IMR-90 (cell line): ENCODE measurements at regions not wholly inside any gene's neighbourhood (a gene's known extent, or its start where the extent isn't known, plus 50 kb on each side); places are given as distances from the start of the nearest gene placed in this dataset.
A peak's percentile ranks its signal among the peaks of the same experiment; 100 is the strongest.

Experiments used
- ATAC-seq: fragments of 200-7000 bp; cut with Tn5 transposase; 2 replicates; pipeline ENCODE4 v1.9.1; 2020; ENCODE audit warnings: low read depth, mild to moderate bottlenecking, moderate library complexity
- BruUV-seq: library from RNA; stranded (reverse); fragments of 400-500 nt; replicated peaks from 2 replicates; lab custom pipeline; 2021; lab: Mats Ljungman, UMichigan
- CTCF ChIA-PET: fragments of 300-600 bp; formaldehyde crosslinking; extraction: SDS; loops from one replicate; lab custom pipeline; 2021; ENCODE audit warnings: antibody characterized with exemption; lab: Yijun Ruan, JAX
- POLR2A ChIA-PET: fragments of 300-600 bp; sonication (Branson Sonifier 250); formaldehyde crosslinking; loops from one replicate; lab custom pipeline; 2022; ENCODE audit warnings: antibody characterized with exemption; ENCODE audit not compliant: unreplicated experiment; lab: Charles Lee
- DNase-seq: peaks from one replicate; pipeline ENCODE4 v3.0.0; 2013
- H2AFZ ChIP-seq: replicated peaks from 2 replicates; pipeline ENCODE3; 2013; ENCODE audit warnings: low read length, mild to moderate bottlenecking; ENCODE audit not compliant: poor library complexity
- H2AK5ac ChIP-seq: 2 replicates; pipeline ENCODE4 v1.6.1; 2013; ENCODE audit warnings: low read depth, low read length, inconsistent platforms
- H2AK9ac ChIP-seq: replicated peaks from 2 replicates; pipeline ENCODE3; 2013; ENCODE audit warnings: mild to moderate bottlenecking, low read depth, low read length, moderate library complexity; ENCODE audit not compliant: poor library complexity
- H2BK120ac ChIP-seq: 2 replicates; pipeline ENCODE4 v1.6.1; 2013; ENCODE audit warnings: low read depth, low read length, inconsistent platforms
- H2BK15ac ChIP-seq: 3 replicates; pipeline ENCODE4 v1.6.1; 2013; ENCODE audit warnings: low read depth, low read length, inconsistent platforms
- H2BK20ac ChIP-seq: 2 replicates; pipeline ENCODE4 v1.6.1; 2013; ENCODE audit warnings: low read depth, mild to moderate bottlenecking, inconsistent platforms, low read length, moderate library complexity
- H2BK5ac ChIP-seq: 2 replicates; pipeline ENCODE4 v1.6.1; 2013; ENCODE audit warnings: mild to moderate bottlenecking, low read depth, low read length, inconsistent platforms; ENCODE audit not compliant: poor library complexity, severe bottlenecking
- H3K14ac ChIP-seq: replicated peaks from 2 replicates; pipeline ENCODE4 v1.6.1; 2013; ENCODE audit warnings: low read depth, low read length, inconsistent platforms
- H3K18ac ChIP-seq: 2 replicates; pipeline ENCODE4 v1.6.1; 2013; ENCODE audit warnings: low read depth, low read length, control low read depth
- H3K23ac ChIP-seq: 2 replicates; pipeline ENCODE4 v1.6.1; 2013; ENCODE audit warnings: low read depth, low read length, inconsistent platforms
- H3K27ac ChIP-seq: 2 replicates; pipeline ENCODE4 v1.5.1; 2013; ENCODE audit warnings: mild to moderate bottlenecking, control low read depth, low read length; ENCODE audit not compliant: insufficient read depth
- H3K27me3 ChIP-seq: 2 replicates; pipeline ENCODE4 v1.6.1; 2013; ENCODE audit warnings: low read length; ENCODE audit not compliant: control insufficient read depth, insufficient read depth
- H3K36me3 ChIP-seq: 2 replicates; pipeline ENCODE4 v1.6.1; 2013; ENCODE audit warnings: low read length, mixed read lengths; ENCODE audit not compliant: control insufficient read depth, insufficient read depth
- H3K4ac ChIP-seq: 2 replicates; pipeline ENCODE4 v1.6.1; 2013; ENCODE audit warnings: low read depth, low read length, inconsistent platforms
- H3K4me1 ChIP-seq: 2 replicates; pipeline ENCODE4 v1.6.1; 2013; ENCODE audit warnings: low read length, mixed read lengths; ENCODE audit not compliant: control insufficient read depth, insufficient read depth
- H3K4me2 ChIP-seq: 2 replicates; pipeline ENCODE4 v1.6.1; 2013; ENCODE audit warnings: low read depth, mild to moderate bottlenecking, control low read depth, low read length, moderate library complexity
- H3K4me3 ChIP-seq: 2 replicates; pipeline ENCODE4 v1.5.1; 2013; ENCODE audit warnings: low read depth, mild to moderate bottlenecking, control low read depth, low read length, moderate library complexity; ENCODE audit not compliant: insufficient read depth
- H3K56ac ChIP-seq: 2 replicates; pipeline ENCODE4 v1.6.1; 2013; ENCODE audit warnings: low read length, inconsistent platforms; ENCODE audit not compliant: insufficient read depth; ENCODE audit errors: extremely low read depth
- H3K79me1 ChIP-seq, 2 experiments: 2 replicates each; pipeline ENCODE4 v1.6.1; 2013; ENCODE audit warnings: low read length in 2 of 2, inconsistent platforms in 1 of 2, low read depth in 1 of 2
- H3K9ac ChIP-seq: 2 replicates; pipeline ENCODE4 v1.6.1; 2013; ENCODE audit warnings: low read depth, low read length, control low read depth
- H3K9me1 ChIP-seq: 2 replicates; pipeline ENCODE4 v1.6.1; 2013; ENCODE audit warnings: low read length, inconsistent platforms; ENCODE audit not compliant: insufficient read depth
- H3K9me3 ChIP-seq: 2 replicates; pipeline ENCODE4 v1.6.1; 2013; ENCODE audit warnings: low read length; ENCODE audit not compliant: control insufficient read depth, insufficient read depth
- H4K20me1 ChIP-seq: 2 replicates; pipeline ENCODE4 v1.6.1; 2013; ENCODE audit warnings: low read length, inconsistent platforms; ENCODE audit not compliant: insufficient read depth
- H4K5ac ChIP-seq: 2 replicates; pipeline ENCODE4 v1.6.1; 2013; ENCODE audit warnings: mild to moderate bottlenecking, low read depth, low read length, control low read depth
- H4K8ac ChIP-seq, 2 experiments: 2 replicates each; pipeline ENCODE4 v1.6.1; 2013; ENCODE audit warnings: low read depth in 2 of 2, low read length in 2 of 2, control low read depth in 1 of 2, inconsistent platforms in 1 of 2
- H4K91ac ChIP-seq: 2 replicates; pipeline ENCODE4 v1.6.1; 2013; ENCODE audit warnings: low read depth, low read length, inconsistent platforms; ENCODE audit not compliant: insufficient read depth
- CHD1 ChIP-seq: IDR thresholded peaks from 2 replicates; pipeline ENCODE4 v1.6.1; 2012; ENCODE audit warnings: low read depth, low read length, improper control_type of control experiment
- CTCF ChIP-seq: conservative IDR thresholded peaks from 2 replicates; pipeline ENCODE4 v1.5.1; 2012; ENCODE audit warnings: mild to moderate bottlenecking, low read depth, low read length, improper control_type of control experiment
- FOS ChIP-seq: fragments of 150-350 bp; IDR thresholded peaks from 2 replicates; pipeline ENCODE4 v1.6.1; 2016; ENCODE audit warnings: low read depth, low read length
- MAZ ChIP-seq: IDR thresholded peaks from 2 replicates; pipeline ENCODE4 v1.6.1; 2012; ENCODE audit warnings: low read depth, mild to moderate bottlenecking, low read length, improper control_type of control experiment, moderate library complexity, borderline replicate concordance
- MXI1 ChIP-seq: IDR thresholded peaks from 2 replicates; pipeline ENCODE4 v1.6.1; 2012; ENCODE audit warnings: low read depth, mild to moderate bottlenecking, low read length, moderate library complexity, borderline replicate concordance
- RAD21 ChIP-seq: IDR thresholded peaks from 2 replicates; pipeline ENCODE4 v1.6.1; 2012; ENCODE audit warnings: low read length, improper control_type of control experiment
- RCOR1 ChIP-seq: IDR thresholded peaks from 2 replicates; pipeline ENCODE4 v1.6.1; 2012; ENCODE audit warnings: mild to moderate bottlenecking, low read length, improper control_type of control experiment; ENCODE audit not compliant: insufficient replicate concordance
- RFX5 ChIP-seq: IDR thresholded peaks from 2 replicates; pipeline ENCODE4 v1.8.0; 2012; ENCODE audit warnings: low read depth, mild to moderate bottlenecking, low read length, moderate library complexity
- WGBS, 2 experiments: methylation state at CpG; one replicate each; pipeline versions ENCODE4 v1.1.5 to v1.1.7; 2013; ENCODE audit warnings: missing lambda C conversion rate in 2 of 2; ENCODE audit not compliant: insufficient read length in 1 of 2; ENCODE audit errors: extremely low coverage in 2 of 2; 5-methylcytosine and 5-hydroxymethylcytosine counted together
- dilution Hi-C: fragments of 300-500 bp; cut with HindIII; formaldehyde crosslinking; loops from one replicate; pipeline ENCODE4 v1.14.3; 2018; ENCODE audit warnings: low sequenced_read_pairs; ENCODE audit not compliant: unreplicated experiment
- in situ Hi-C: fragments of 300-500 bp; cut with MboI; formaldehyde crosslinking; loops from 3 replicates; pipeline ENCODE4 v1.14.3; 2019; ENCODE audit warnings: low sequenced_read_pairs, inconsistent platforms, mixed read lengths
- intact Hi-C: fragments of 100-400 bp; cut with micrococcal nuclease; formaldehyde crosslinking; loops from 2 replicates; pipeline ENCODE4 v1.10.0; 2022
- TF ChIP-seq, protein P1 (sequence below): fragments of 150-350 bp; IDR thresholded peaks from 2 replicates; pipeline ENCODE4 v1.6.1; 2017; ENCODE audit warnings: mild to moderate bottlenecking, antibody characterized with exemption, low read length, low read depth

GRCh38 chr4:140315019-140315418, 58.4 kb upstream of the SCOC start:
- Histone ChIP-seq H2BK15ac (no peak overlapping the region), H2AK9ac (no peak overlapping the region), H3K4me1 (peaks cover 5% of the 10 kb centered on the region), H2BK20ac (no peak overlapping the region), H3K27ac (no peak overlapping the region), H4K20me1 (no peaks in the 10 kb centered on the region), H3K4me2 (no peak overlapping the region), H3K18ac (no peak overlapping the region), H4K91ac (no peak overlapping the region; the same call in 1 of the 2 replicates), H4K8ac (no peak overlapping the region), H2AK5ac (no peak overlapping the region), H3K36me3 (no peaks in the 10 kb centered on the region), H2BK120ac (no peak overlapping the region), H3K23ac (no peak overlapping the region), H3K9ac (no peak overlapping the region), H2BK5ac (no peak overlapping the region), H3K56ac (no peak overlapping the region), H3K4me3 (no peak overlapping the region), H3K4ac (no peak overlapping the region), H3K9me3 (no peaks in the 10 kb centered on the region), H4K5ac (no peak overlapping the region), H3K14ac (no peak overlapping the region; the same call in 1 of the 2 replicates), H3K79me1 (no peaks in the 10 kb centered on the region), H3K9me1 (peaks cover 4% of the 10 kb centered on the region), H3K27me3 (no peaks in the 10 kb centered on the region), H2AFZ (no peak overlapping the region)
- ATAC-seq (peak; percentile 56; the same call in 1 of the 2 replicates), DNase-seq (peak; percentile 20)
- BruUV-seq: no TSS peak
- intact Hi-C loops (no loop called here), dilution Hi-C loops (no loop called here), in situ Hi-C loops (no loop called here)
- ChIA-PET CTCF (interaction anchor here (0.9 kb wide), 1 partner anchor 13 kb away, joined by 3 read pairs; no protein-coding TSS in a partner anchor), POLR2A (no interaction called here)
- no peak for TF ChIP-seq RAD21
- TF ChIP-seq CHD1: no peak
- no peak for TF ChIP-seq RCOR1
- no peak for TF ChIP-seq MXI1
- TF ChIP-seq RFX5: no peak
- no peak for TF ChIP-seq CTCF
- TF ChIP-seq MAZ: no peak
- TF ChIP-seq, protein P1, sequence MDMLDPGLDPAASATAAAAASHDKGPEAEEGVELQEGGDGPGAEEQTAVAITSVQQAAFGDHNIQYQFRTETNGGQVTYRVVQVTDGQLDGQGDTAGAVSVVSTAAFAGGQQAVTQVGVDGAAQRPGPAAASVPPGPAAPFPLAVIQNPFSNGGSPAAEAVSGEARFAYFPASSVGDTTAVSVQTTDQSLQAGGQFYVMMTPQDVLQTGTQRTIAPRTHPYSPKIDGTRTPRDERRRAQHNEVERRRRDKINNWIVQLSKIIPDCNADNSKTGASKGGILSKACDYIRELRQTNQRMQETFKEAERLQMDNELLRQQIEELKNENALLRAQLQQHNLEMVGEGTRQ: no peak
- TF ChIP-seq FOS: no peak
- no CpG with 5 or more reads among the region's 1 CpG for WGBS, 2 experiments
